RWPE2 (cell line): ENCODE measurements at regions not wholly inside any gene's neighbourhood (a gene's known extent, or its start where the extent isn't known, plus 50 kb on each side); places are given as distances from the start of the nearest gene placed in this dataset.
"Not testable (repeated sequence)": the region's sequence is repeated elsewhere in the genome, so short reads cannot be mapped to it uniquely, and the experiment has no call there.

Experiments
- ATAC-seq: fragments of 200-7000 bp; cut with Tn5 transposase; 3 replicates; pipeline ENCODE4 v1.9.1; 2021; ENCODE audit warnings: low read depth
- DNase-seq: peaks from one replicate; pipeline ENCODE4 v3.0.0-alpha.2; 2020; ENCODE audit warnings: low spot score
- H3K27ac ChIP-seq: fragments of 450-650 bp; 2 replicates; pipeline ENCODE4 v1.5.1; 2017; ENCODE audit warnings: mild to moderate bottlenecking; ENCODE audit not compliant: poor library complexity, severe bottlenecking
- H3K27me3 ChIP-seq: fragments of 250-450 bp; sonication (Bioruptor Pico); 2 replicates; pipeline ENCODE4 v1.5.1; 2021; ENCODE audit warnings: mild to moderate bottlenecking, moderate library complexity; ENCODE audit not compliant: insufficient read depth, poor library complexity, severe bottlenecking
- H3K36me3 ChIP-seq: fragments of 250-450 bp; sonication (Bioruptor Pico); 2 replicates; pipeline ENCODE4 v1.5.1; 2020; ENCODE audit warnings: low read depth, mild to moderate bottlenecking, moderate library complexity
- H3K4me1 ChIP-seq: fragments of 250-450 bp; sonication (Bioruptor Pico); 2 replicates; pipeline ENCODE4 v1.5.1; 2021; ENCODE audit warnings: mild to moderate bottlenecking, moderate library complexity; ENCODE audit not compliant: insufficient read depth, poor library complexity, severe bottlenecking
- H3K4me3 ChIP-seq: fragments of 250-450 bp; sonication (Bioruptor Pico); 2 replicates; pipeline ENCODE4 v1.5.1; 2021; ENCODE audit warnings: mild to moderate bottlenecking, moderate library complexity; ENCODE audit not compliant: severe bottlenecking
- H3K9me3 ChIP-seq: fragments of 250-450 bp; sonication (Bioruptor Pico); 2 replicates; pipeline ENCODE4 v1.5.1; 2021; ENCODE audit warnings: mild to moderate bottlenecking, moderate library complexity; ENCODE audit not compliant: severe bottlenecking

DNA sequence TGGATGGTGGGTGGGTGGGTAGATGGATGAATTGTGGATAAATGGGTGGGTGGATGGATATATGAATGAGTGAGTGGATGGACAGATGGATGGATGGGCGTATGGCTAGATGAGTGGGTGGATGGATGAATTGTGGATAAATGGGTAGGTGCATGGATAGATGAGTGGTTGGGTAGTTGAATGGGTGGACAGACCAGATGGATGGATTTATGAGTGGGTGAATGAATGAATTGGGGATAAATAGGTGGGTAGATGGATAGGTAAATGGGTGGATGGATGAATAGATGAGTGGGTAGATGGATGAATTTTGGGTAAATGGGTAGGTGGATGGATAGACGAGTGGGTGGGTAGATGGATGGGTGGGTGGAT, 108.7 kb downstream of the NPIPB11 start:
- DNase-seq, H3K27me3 ChIP-seq, H3K9me3 ChIP-seq, H3K4me3 ChIP-seq, H3K4me1 ChIP-seq, ATAC-seq, H3K27ac ChIP-seq, H3K36me3 ChIP-seq: not testable (repeated sequence)

DNA sequence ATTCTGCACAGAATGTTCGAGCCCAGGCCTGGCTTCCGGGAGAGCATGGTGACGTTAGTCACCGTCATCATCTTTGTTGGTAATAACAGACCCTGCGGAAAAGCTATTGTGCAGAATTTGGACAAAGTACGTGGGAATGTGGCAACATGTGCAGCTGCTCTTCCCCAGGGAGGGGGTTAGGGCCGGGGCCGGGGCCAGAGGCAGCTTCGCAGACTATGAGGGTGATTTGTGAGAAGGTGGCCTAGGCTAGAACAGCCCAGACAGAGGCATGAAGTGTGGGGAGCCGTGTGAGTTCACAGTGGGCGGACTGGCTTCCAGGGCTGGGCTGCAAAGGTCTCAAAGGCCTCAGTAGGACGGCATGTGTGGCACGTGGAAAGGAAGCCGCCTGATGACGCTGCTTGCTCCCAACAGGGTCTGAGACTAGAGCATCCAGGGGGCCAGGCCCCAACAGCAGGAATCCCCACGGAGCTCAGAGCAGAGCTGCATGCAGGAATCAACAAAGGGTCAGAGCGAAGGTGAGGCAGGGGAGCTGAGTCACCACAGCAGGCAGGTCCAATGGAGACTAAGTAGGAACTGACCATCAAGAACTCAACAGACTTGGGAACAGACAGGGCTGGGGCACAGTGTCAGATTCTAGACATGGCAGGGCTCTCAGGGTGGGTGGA, 109.2 kb downstream of the NPIPB11 start:
- H3K9me3 ChIP-seq, ATAC-seq, DNase-seq, H3K27me3 ChIP-seq, H3K36me3 ChIP-seq, H3K27ac ChIP-seq, H3K4me3 ChIP-seq, H3K4me1 ChIP-seq: not testable (repeated sequence)

DNA sequence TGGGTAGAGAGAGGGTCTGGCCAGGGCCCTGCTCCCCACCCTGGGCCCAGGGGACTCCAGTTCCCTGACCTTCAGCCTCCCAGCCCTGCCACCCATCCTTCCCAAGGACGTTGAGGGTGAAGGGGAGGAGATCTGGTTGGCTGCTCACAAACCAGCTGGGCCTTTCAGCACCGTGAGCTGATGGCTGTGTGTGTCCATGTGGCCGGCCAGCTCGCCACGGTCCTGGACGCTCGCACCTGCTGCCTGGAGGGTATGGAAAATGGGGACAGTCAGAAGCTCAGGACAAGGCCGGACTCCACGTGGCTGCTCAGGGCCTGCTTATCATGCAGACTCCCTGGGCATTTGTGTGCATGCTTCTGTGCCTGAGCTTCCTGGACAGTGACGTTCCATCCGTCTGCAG, 110.3 kb downstream of the NPIPB11 start:
- not testable (repeated sequence) for H3K27me3 ChIP-seq, H3K27ac ChIP-seq, DNase-seq, H3K4me1 ChIP-seq, H3K36me3 ChIP-seq, H3K9me3 ChIP-seq, ATAC-seq, H3K4me3 ChIP-seq

DNA sequence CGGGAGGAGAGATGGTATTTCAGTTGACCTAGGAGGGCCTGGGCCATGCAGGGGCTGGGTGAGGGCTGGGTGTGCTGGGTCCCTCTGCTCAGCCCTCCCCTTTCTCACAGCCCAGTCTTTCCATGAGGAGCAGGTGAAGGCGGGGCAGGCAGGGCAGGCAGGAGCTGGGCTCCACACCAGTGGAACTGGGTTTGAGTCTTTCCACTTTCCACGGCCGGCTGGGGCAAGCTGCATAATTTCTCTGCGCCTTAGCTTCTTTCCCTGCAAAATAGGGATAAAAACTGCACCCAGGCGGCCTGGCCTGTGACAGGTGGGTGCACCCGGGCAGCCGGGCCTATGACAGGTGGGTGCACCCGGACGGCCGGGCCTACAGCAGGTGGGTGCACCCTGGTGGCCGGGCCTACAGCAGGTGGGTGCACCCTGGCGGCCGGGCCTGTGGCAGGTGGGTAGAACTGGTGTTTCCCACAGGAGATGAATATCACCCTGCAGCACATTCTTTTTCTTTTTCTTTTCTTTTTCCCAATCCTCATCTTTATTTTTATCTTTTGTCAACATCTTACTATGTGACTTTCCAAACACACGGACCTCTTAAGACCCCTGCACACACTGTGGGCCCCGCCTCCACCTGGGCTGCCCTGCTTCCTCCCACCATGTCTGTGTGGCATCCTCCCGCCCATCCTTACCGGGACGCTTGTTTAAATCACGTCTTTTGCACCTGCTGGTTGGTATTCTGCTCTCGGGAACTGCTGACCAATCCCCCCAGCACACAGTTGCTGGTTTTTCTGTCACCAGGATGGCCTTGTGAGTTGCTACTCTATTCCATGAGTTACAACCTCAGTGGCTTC, 111.3 kb downstream of the NPIPB11 start:
- not testable (repeated sequence) for H3K27ac ChIP-seq, DNase-seq, H3K4me3 ChIP-seq, H3K36me3 ChIP-seq, H3K27me3 ChIP-seq, H3K9me3 ChIP-seq, H3K4me1 ChIP-seq, ATAC-seq

DNA sequence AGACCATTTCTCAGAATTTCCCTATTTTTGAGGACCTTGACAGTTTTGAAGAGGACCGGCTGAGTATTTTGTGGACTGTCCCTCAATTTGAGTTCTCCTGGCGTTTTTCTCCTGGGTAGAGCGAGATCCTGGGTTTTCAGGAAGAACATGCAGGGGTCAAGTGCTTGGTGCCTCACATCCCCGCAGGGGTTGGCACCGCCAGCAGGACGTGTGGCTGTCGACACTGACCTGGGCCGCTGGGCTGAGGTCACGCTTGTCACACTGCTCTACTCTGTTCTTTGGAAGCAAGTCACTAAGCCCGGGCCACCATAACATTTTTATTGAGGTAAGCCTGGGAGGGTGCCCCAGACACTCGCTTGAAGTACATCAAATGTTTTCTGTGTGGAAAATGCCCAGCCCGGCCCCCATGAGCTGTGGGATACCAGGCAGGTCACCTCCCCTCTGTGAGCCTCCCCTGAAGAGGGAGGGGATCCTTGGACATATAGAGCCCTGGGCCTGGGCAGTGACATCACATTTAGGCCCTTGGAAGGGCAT, 112.0 kb downstream of the NPIPB11 start:
- not testable (repeated sequence) for H3K9me3 ChIP-seq, H3K27me3 ChIP-seq, H3K4me1 ChIP-seq, H3K27ac ChIP-seq, H3K4me3 ChIP-seq, H3K36me3 ChIP-seq, ATAC-seq, DNase-seq

DNA sequence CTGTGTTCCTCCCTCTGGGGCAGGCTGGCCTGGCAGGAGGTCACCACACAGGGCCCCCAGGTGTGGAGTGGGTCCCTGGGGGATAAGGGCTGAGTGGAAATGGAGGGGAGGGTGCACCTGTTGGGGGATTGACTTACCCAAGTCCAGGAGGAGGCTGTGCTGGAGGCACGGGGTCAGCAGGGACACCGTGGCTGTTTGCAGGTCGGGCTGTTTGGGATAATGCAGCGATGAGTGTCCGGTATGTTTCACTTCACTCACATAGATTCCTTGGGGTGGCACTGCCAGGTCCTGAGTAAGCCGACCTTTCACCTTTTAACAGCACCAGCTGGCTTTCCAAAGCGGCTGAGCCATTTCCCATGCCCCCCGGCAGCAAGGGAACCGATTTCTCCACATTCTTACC, 113.0 kb downstream of the NPIPB11 start:
- H3K4me3 ChIP-seq, H3K36me3 ChIP-seq, H3K27me3 ChIP-seq, H3K27ac ChIP-seq, H3K9me3 ChIP-seq, ATAC-seq, H3K4me1 ChIP-seq, DNase-seq: not testable (repeated sequence)

DNA sequence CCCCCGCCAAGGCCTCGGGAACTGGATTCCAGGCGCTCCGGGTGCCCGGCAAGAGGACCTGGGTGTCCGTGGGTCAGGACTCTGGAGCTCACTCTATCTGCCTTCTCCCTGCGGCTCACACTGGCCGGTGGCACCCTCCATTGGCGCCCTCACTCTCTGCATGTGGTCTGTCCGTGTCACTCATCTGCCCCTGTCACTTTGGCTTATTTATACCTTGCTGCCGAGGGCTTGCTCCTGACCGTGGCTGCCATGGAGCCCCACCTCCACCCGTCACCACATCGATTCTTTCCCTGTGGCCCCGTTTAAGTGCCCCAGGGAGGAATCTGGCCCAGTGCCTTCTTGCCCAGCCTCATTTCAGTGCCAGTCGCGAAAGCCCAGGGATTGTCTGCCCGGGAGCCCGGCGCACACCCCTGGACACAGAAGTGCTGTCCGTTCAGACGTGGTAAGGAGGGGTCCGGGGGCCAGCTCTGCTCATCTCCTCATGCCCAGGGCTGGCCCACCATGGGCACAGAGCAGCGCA, 113.5 kb downstream of the NPIPB11 start:
- not testable (repeated sequence) for H3K4me3 ChIP-seq, H3K27me3 ChIP-seq, DNase-seq, ATAC-seq, H3K36me3 ChIP-seq, H3K9me3 ChIP-seq, H3K4me1 ChIP-seq, H3K27ac ChIP-seq

DNA sequence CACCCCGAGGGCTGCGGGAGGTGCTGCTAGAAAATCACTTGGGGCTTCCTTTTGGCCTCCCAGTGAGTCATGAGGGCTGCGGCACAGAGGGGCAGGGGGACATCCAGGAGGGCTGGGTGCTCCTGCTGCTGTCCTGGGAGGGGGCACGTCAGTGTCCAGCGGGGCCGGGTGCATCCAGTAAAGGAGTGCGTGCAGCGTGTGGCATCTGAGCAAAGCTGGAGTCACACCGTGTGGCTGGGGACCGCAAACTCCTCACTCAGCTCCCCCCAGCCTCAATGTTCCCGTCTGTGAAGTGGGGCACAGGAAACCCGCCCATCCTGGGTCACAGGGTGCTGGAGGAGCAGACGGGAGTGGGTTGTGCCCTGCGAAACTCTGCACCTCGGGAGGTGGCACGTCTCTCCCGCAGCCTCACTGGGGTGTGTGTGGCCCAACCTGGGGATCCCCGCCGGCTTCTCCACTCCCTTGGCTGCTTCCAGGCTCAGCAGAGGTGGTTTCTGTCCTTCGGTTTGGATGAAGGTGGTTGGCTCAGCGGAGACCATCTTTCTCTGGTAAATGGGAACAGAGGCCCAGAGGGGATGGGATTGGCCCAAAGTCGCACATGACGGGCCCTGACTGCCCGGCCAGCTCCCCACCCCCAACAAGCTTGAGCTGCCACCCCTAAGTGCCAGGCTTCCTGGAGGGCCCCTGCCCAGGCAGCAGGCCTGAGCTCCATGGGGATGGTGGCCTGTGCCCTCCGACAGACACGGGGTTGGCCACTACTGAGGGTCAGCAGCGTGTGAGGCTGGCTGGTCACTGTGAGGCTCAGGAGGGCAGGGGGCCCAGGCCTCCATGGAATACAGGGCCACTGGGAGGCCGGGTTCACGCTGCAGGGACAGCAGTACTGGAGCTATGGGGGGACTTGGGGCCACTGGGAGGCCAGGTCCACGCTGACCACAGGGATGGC, 114.9 kb downstream of the NPIPB11 start:
- not testable (repeated sequence) for H3K27ac ChIP-seq, H3K4me3 ChIP-seq, H3K9me3 ChIP-seq, DNase-seq, H3K36me3 ChIP-seq, H3K27me3 ChIP-seq, H3K4me1 ChIP-seq, ATAC-seq
